Stimulated activated naive CD8-positive, alpha-beta T cell treated with anti-CD3 and anti-CD28 coated beads, Interleukin-15, Interleukin-2, amounts not matched to agents 100 ng/mL and 50 ng/mL, for 24 hours (primary cell): ENCODE measurements at regions not wholly inside any gene's neighbourhood (a gene's known extent, or its start where the extent isn't known, plus 50 kb on each side); places are given as distances from the start of the nearest gene placed in this dataset.

ENCODE experiments used
- H3K27ac Mint-ChIP-seq: one replicate; pipeline ENCODE4 v1.8.0; 2021; ENCODE audit warnings: mild to moderate bottlenecking, mixed read lengths
- H3K27me3 Mint-ChIP-seq: one replicate; pipeline ENCODE4 v1.8.0; 2021; ENCODE audit warnings: mixed read lengths
- H3K36me3 Mint-ChIP-seq: one replicate; pipeline ENCODE4 v1.8.0; 2021; ENCODE audit warnings: low read depth, mixed read lengths
- H3K4me1 Mint-ChIP-seq: one replicate; pipeline ENCODE4 v1.8.0; 2021; ENCODE audit warnings: low read depth, mixed read lengths
- H3K4me3 Mint-ChIP-seq: one replicate; pipeline ENCODE4 v1.8.0; 2021; ENCODE audit warnings: mild to moderate bottlenecking, mixed read lengths
- H3K9me3 Mint-ChIP-seq: one replicate; pipeline ENCODE4 v1.8.0; 2021; ENCODE audit warnings: mixed read lengths

GRCh38 chr13:40304391-40304790 lies 362.1 kb downstream of the FOXO1 start:
- peaks cover 24% of the 10 kb centered on the region for H3K9me3 Mint-ChIP-seq

GRCh38 chr13:40306817-40307216 lies 359.6 kb downstream of the FOXO1 start:
- Mint-ChIP-seq H3K36me3 (no peaks in the 10 kb centered on the region), H3K4me3 (no peak overlapping the region), H3K4me1 (peaks cover 18% of the 10 kb centered on the region), H3K9me3 (peaks cover 23% of the 10 kb centered on the region), H3K27me3 (no peaks in the 10 kb centered on the region), H3K27ac (peak overlapping the region; percentile 67)

More at GRCh38 chr13:40304391-40304790, 362.1 kb downstream of the FOXO1 start:
- Mint-ChIP-seq H3K4me1 (peaks cover 18% of the 10 kb centered on the region), H3K36me3 (no peaks in the 10 kb centered on the region), H3K27ac (no peak overlapping the region), H3K4me3 (no peak overlapping the region), H3K27me3 (no peaks in the 10 kb centered on the region)

GRCh38 chr13:40309881-40310280 lies 356.6 kb downstream of the FOXO1 start:
- H3K9me3 Mint-ChIP-seq, result peaks cover 10% of the 10 kb centered on the region
- no peaks in the 10 kb centered on the region for H3K36me3 Mint-ChIP-seq
- no peak overlapping the region for H3K27ac Mint-ChIP-seq
- H3K27me3 Mint-ChIP-seq, result no peaks in the 10 kb centered on the region
- peaks cover 41% of the 10 kb centered on the region for H3K4me1 Mint-ChIP-seq
- H3K4me3 Mint-ChIP-seq, result no peak overlapping the region

- no peaks in the 10 kb centered on the region for H3K36me3 Mint-ChIP-seq
- no peaks in the 10 kb centered on the region for H3K27me3 Mint-ChIP-seq
- H3K27ac Mint-ChIP-seq, result no peak overlapping the region
- peaks cover 50% of the 10 kb centered on the region for H3K4me1 Mint-ChIP-seq
- H3K4me3 Mint-ChIP-seq, result no peak overlapping the region
- peaks cover 1% of the 10 kb centered on the region for H3K9me3 Mint-ChIP-seq
Measured at GRCh38 chr13:40311356-40312101, 354.9 kb downstream of the FOXO1 start.

- H3K4me1 Mint-ChIP-seq, result peaks cover 56% of the 10 kb centered on the region
- peak overlapping the region; percentile 42 for H3K4me3 Mint-ChIP-seq
- H3K27ac Mint-ChIP-seq, result peak overlapping the region; percentile 21
- no peaks in the 10 kb centered on the region for H3K36me3 Mint-ChIP-seq
- no peaks in the 10 kb centered on the region for H3K9me3 Mint-ChIP-seq
- no peaks in the 10 kb centered on the region for H3K27me3 Mint-ChIP-seq
Measured at GRCh38 chr13:40313269-40314200, 352.9 kb downstream of the FOXO1 start.

- Mint-ChIP-seq H3K27me3 (no peaks in the 10 kb centered on the region), H3K36me3 (no peaks in the 10 kb centered on the region), H3K27ac (peak overlapping the region; percentile 47), H3K9me3 (peaks cover 4% of the 10 kb centered on the region), H3K4me1 (peaks cover 69% of the 10 kb centered on the region), H3K4me3 (peak overlapping the region; percentile 28)
Measured at GRCh38 chr13:40315416-40316064, 350.9 kb downstream of the FOXO1 start.

- Mint-ChIP-seq H3K27ac (peak overlapping the region; percentile 67), H3K4me1 (peaks cover 69% of the 10 kb centered on the region), H3K36me3 (no peaks in the 10 kb centered on the region), H3K27me3 (no peaks in the 10 kb centered on the region), H3K4me3 (peak overlapping the region; percentile 5), H3K9me3 (peaks cover 5% of the 10 kb centered on the region)
Measured at GRCh38 chr13:40316301-40316700, 350.1 kb downstream of the FOXO1 start.

GRCh38 chr13:40317980-40318327 lies 348.5 kb downstream of the FOXO1 start:
- Mint-ChIP-seq H3K27me3 (no peaks in the 10 kb centered on the region), H3K4me3 (no peak overlapping the region), H3K4me1 (peaks cover 66% of the 10 kb centered on the region), H3K36me3 (no peaks in the 10 kb centered on the region), H3K9me3 (peaks cover 5% of the 10 kb centered on the region), H3K27ac (no peak overlapping the region)

GRCh38 chr13:40318366-40318765 lies 348.1 kb downstream of the FOXO1 start:
- Mint-ChIP-seq H3K9me3 (peaks cover 5% of the 10 kb centered on the region), H3K4me3 (no peak overlapping the region), H3K4me1 (peaks cover 62% of the 10 kb centered on the region), H3K27me3 (no peaks in the 10 kb centered on the region), H3K27ac (no peak overlapping the region), H3K36me3 (peaks cover 3% of the 10 kb centered on the region)

- Mint-ChIP-seq H3K4me3 (no peak overlapping the region), H3K4me1 (peaks cover 46% of the 10 kb centered on the region), H3K27me3 (no peaks in the 10 kb centered on the region), H3K9me3 (peaks cover 15% of the 10 kb centered on the region), H3K36me3 (peaks cover 14% of the 10 kb centered on the region), H3K27ac (no peak overlapping the region)
Measured at GRCh38 chr13:40319699-40320579, 346.5 kb downstream of the FOXO1 start.

- Mint-ChIP-seq H3K4me1 (peaks cover 28% of the 10 kb centered on the region), H3K27ac (no peak overlapping the region), H3K9me3 (peaks cover 15% of the 10 kb centered on the region), H3K4me3 (no peak overlapping the region), H3K36me3 (peaks cover 13% of the 10 kb centered on the region), H3K27me3 (no peaks in the 10 kb centered on the region)
Measured at GRCh38 chr13:40328091-40328490, 338.4 kb downstream of the FOXO1 start.

- peaks cover 28% of the 10 kb centered on the region for H3K4me1 Mint-ChIP-seq
- no peak overlapping the region for H3K4me3 Mint-ChIP-seq
- H3K27me3 Mint-ChIP-seq, result no peaks in the 10 kb centered on the region
- peaks cover 4% of the 10 kb centered on the region for H3K9me3 Mint-ChIP-seq
- peak overlapping the region; percentile 15 for H3K27ac Mint-ChIP-seq
- H3K36me3 Mint-ChIP-seq, result peaks cover under 1% of the 10 kb centered on the region
Measured at GRCh38 chr13:40329781-40330485, 336.5 kb downstream of the FOXO1 start.

- Mint-ChIP-seq H3K4me1 (peaks cover 22% of the 10 kb centered on the region), H3K9me3 (no peaks in the 10 kb centered on the region), H3K36me3 (no peaks in the 10 kb centered on the region), H3K27ac (no peak overlapping the region), H3K4me3 (no peak overlapping the region), H3K27me3 (no peaks in the 10 kb centered on the region)
Measured at GRCh38 chr13:40330950-40331349, 335.5 kb downstream of the FOXO1 start.

- peaks cover 25% of the 10 kb centered on the region for H3K4me1 Mint-ChIP-seq
- H3K9me3 Mint-ChIP-seq, result no peaks in the 10 kb centered on the region
- no peaks in the 10 kb centered on the region for H3K36me3 Mint-ChIP-seq
- no peak overlapping the region for H3K4me3 Mint-ChIP-seq
- H3K27me3 Mint-ChIP-seq, result no peaks in the 10 kb centered on the region
- no peak overlapping the region for H3K27ac Mint-ChIP-seq
Measured at GRCh38 chr13:40331802-40332201, 334.6 kb downstream of the FOXO1 start.
